Transverse colon (tissue), 4 donors: ENCODE measurements at regions not wholly inside any gene's neighbourhood (a gene's known extent, or its start where the extent isn't known, plus 50 kb on each side); places are given as distances from the start of the nearest gene placed in this dataset.

Experiments
- DNase-seq: peaks from one replicate; pipeline ENCODE4 v3.0.0-alpha.2; 2019
- H3K27ac ChIP-seq, 4 donors: fragments of 200-600 bp; sonication (generic); 2 replicates each; pipeline ENCODE4 v1.5.1; 2016 to 2018; ENCODE audit warnings: inconsistent platforms in 4 of 4
- H3K27me3 ChIP-seq: fragments of 200-600 bp; sonication (generic); 2 replicates; pipeline ENCODE4 v1.5.1; 2017; ENCODE audit warnings: inconsistent platforms
- H3K36me3 ChIP-seq, 4 donors: fragments of 200-600 bp; sonication (generic); 2 replicates each; pipeline ENCODE4 v1.5.1; 2017 to 2019; ENCODE audit warnings: inconsistent platforms in 4 of 4
- H3K4me1 ChIP-seq, 4 donors: fragments of 200-600 bp; sonication (generic); 2 replicates each; pipeline ENCODE4 v1.5.1; 2017 to 2020; ENCODE audit warnings: inconsistent platforms in 4 of 4
- H3K4me3 ChIP-seq, 4 donors: fragments of 200-600 bp; sonication (generic); 1 replicate in 1 of 4; 2 replicates in 3 of 4; pipeline versions ENCODE4 v1.5.1 to v1.6.1; 2017 to 2019; ENCODE audit warnings: inconsistent platforms in 4 of 4
- H3K9me3 ChIP-seq, 2 donors: fragments of 200-600 bp; sonication (generic); 2 replicates each; pipeline ENCODE4 v1.5.1; 2017 to 2019; ENCODE audit warnings: inconsistent platforms in 2 of 2
- CTCF ChIP-seq, 5 experiments: fragments of 200-600 bp in 3 of 5; fragments of 450-650 bp in 2 of 5; sonication (generic) in 3 of 5; IDR thresholded peaks; 1 replicate in 2 of 5; 2 replicates in 3 of 5; pipeline ENCODE4 v1.5.1; 2016 to 2017; ENCODE audit warnings: antibody characterized with exemption in 5 of 5, inconsistent platforms in 3 of 5, mild to moderate bottlenecking in 2 of 5, moderate library complexity in 1 of 5
- EP300 ChIP-seq: sonication (generic); formaldehyde crosslinking; IDR thresholded peaks from one replicate; pipeline ENCODE4 v1.6.1; 2017; ENCODE audit warnings: antibody characterized with exemption, low read depth
- POLR2A ChIP-seq: fragments of 450-650 bp; IDR thresholded peaks from one replicate; pipeline ENCODE4 v1.6.1; 2016; ENCODE audit warnings: antibody characterized with exemption, mild to moderate bottlenecking, moderate library complexity
- POLR2AphosphoS5 ChIP-seq, 3 donors: sonication (generic); formaldehyde crosslinking; IDR thresholded peaks; one replicate each; pipeline ENCODE4 v1.6.1; 2016; ENCODE audit warnings: antibody characterized with exemption in 3 of 3
- WGBS, 2 donors: methylation state at CpG; one replicate each; pipeline ENCODE4 v1.1.5; 2018; ENCODE audit warnings: low coverage in 1 of 2; 5-methylcytosine and 5-hydroxymethylcytosine counted together
- in situ Hi-C, 4 donors: fragments of 200-750 bp; cut with MboI; loops; one replicate each; pipeline versions ENCODE4 v1.15.0 to v1.15.1; 2017; ENCODE audit warnings: low sequenced_read_pairs in 3 of 4, low pct_ligation_motif_present in 1 of 4, low pct_unique_long_range_greater_than_20kb in 1 of 4
- intact Hi-C: fragments of 100-400 bp; cut with DNase I; formaldehyde crosslinking; loops from one replicate; pipeline ENCODE4 v1.15.1; 2023; ENCODE audit warnings: low total_unique reads

- Histone ChIP-seq H3K36me3 (no peaks in the 10 kb centered on the region), H3K27me3 (no peaks in the 10 kb centered on the region), H3K9me3 (no peaks in the 10 kb centered on the region), H3K4me1 (no peaks in the 10 kb centered on the region), H3K27ac (no peak overlapping the region), H3K4me3 (no peak overlapping the region)
- in situ Hi-C loops (no loop called here), intact Hi-C loops (no loop called here)
- no peak for DNase-seq
- 19 to 24% methylated on average over 4 of the region's 4 CpGs for WGBS, 2 donors
- TF ChIP-seq POLR2AphosphoS5 (IDR thresholded peaks at IDR 0.05) (no peak), CTCF (IDR thresholded peaks at IDR 0.05) (no peak), POLR2A (no peak), EP300 (no peak)
These were observed 185.5 kb upstream of the RALGAPA2 start for GRCh38 chr20:20897922-20898321.

GRCh38 chr20:20897145-20897544 is 184.7 kb upstream of the RALGAPA2 start:
- H3K27me3 ChIP-seq = no peaks in the 10 kb centered on the region
- no peak for TF ChIP-seq CTCF (IDR thresholded peaks at IDR 0.05)
- no peak for TF ChIP-seq EP300
- no peak for TF ChIP-seq POLR2AphosphoS5 (IDR thresholded peaks at IDR 0.05)
- in situ Hi-C loops (no loop called here), intact Hi-C loops (no loop called here)
- no peak overlapping the region for H3K27ac ChIP-seq
- no peaks in the 10 kb centered on the region for H3K36me3 ChIP-seq
- H3K4me1 ChIP-seq = no peaks in the 10 kb centered on the region
- H3K4me3 ChIP-seq = no peak overlapping the region
- DNase-seq = no peak
- no peaks in the 10 kb centered on the region for H3K9me3 ChIP-seq

- WGBS, 2 donors = 33 to 73% methylated on average over 1 to 3 of the region's 3 CpGs
- H3K4me3 ChIP-seq = no peak overlapping the region
- TF ChIP-seq POLR2AphosphoS5 (IDR thresholded peaks at IDR 0.05) = no peak
- TF ChIP-seq EP300 = no peak
- in situ Hi-C loops = no loop called here
- H3K27me3 ChIP-seq = no peaks in the 10 kb centered on the region
- intact Hi-C loops = no loop called here
- H3K27ac ChIP-seq = no peak overlapping the region
- no peak for DNase-seq
- no peaks in the 10 kb centered on the region for H3K4me1 ChIP-seq
- no peaks in the 10 kb centered on the region for H3K9me3 ChIP-seq
- H3K36me3 ChIP-seq = no peaks in the 10 kb centered on the region
These were observed 184.2 kb upstream of the RALGAPA2 start for GRCh38 chr20:20896606-20897005.

- Histone ChIP-seq H3K36me3 (no peaks in the 10 kb centered on the region), H3K4me3 (no peak overlapping the region), H3K4me1 (no peaks in the 10 kb centered on the region), H3K27ac (no peak overlapping the region), H3K9me3 (no peaks in the 10 kb centered on the region), H3K27me3 (no peaks in the 10 kb centered on the region)
- no peak for DNase-seq
- in situ Hi-C loops (no loop called here), intact Hi-C loops (no loop called here)
- TF ChIP-seq CTCF (IDR thresholded peaks at IDR 0.05) (no peak), POLR2A (no peak), POLR2AphosphoS5 (IDR thresholded peaks at IDR 0.05) (no peak), EP300 (no peak)
- 76% methylated on average over 12 of the region's 12 CpGs; no CpG with 5 or more reads in 1 of the 2 donors for WGBS, 2 donors
These were observed 183.1 kb upstream of the RALGAPA2 start for GRCh38 chr20:20895537-20895936.

GRCh38 chr20:20894753-20895152 is 182.3 kb upstream of the RALGAPA2 start:
- no peak for DNase-seq
- in situ Hi-C loops = no loop called here
- no peak overlapping the region for H3K4me3 ChIP-seq
- H3K36me3 ChIP-seq = no peaks in the 10 kb centered on the region
- no peaks in the 10 kb centered on the region for H3K9me3 ChIP-seq
- H3K27ac ChIP-seq = no peak overlapping the region
- intact Hi-C loops = no loop called here
- no peak for TF ChIP-seq POLR2AphosphoS5 (IDR thresholded peaks at IDR 0.05)
- no peak for TF ChIP-seq CTCF (IDR thresholded peaks at IDR 0.05)
- no peak for TF ChIP-seq POLR2A
- TF ChIP-seq EP300 = no peak
- WGBS, 2 donors = 33 to 79% methylated on average over 6 to 13 of the region's 13 CpGs
- no peaks in the 10 kb centered on the region for H3K27me3 ChIP-seq
- H3K4me1 ChIP-seq = no peaks in the 10 kb centered on the region
